Caki2 (cell line): ENCODE measurements at regions not wholly inside any gene's neighbourhood (a gene's known extent, or its start where the extent isn't known, plus 50 kb on each side); places are given as distances from the start of the nearest gene placed in this dataset.
A peak's percentile ranks its signal among the peaks of the same experiment; 100 is the strongest.

ENCODE experiments used
- DNase-seq: peaks from one replicate; pipeline ENCODE4 v3.0.0-alpha.2; 2015; ENCODE audit warnings: low read depth
- in situ Hi-C: cut with HindIII; loops from 2 replicates; pipeline ENCODE4 v1.10.0; 2016; ENCODE audit warnings: low sequenced_read_pairs, low pct_unique_long_range_greater_than_20kb, mixed read lengths

- no peak for DNase-seq
- in situ Hi-C loops = no loop called here
Measured at GRCh38 chr5:121688126-121688525, 163.6 kb upstream of the FTMT start.

- in situ Hi-C loops = no loop called here
- no peak for DNase-seq
Measured at GRCh38 chr5:121688781-121689180, 162.9 kb upstream of the FTMT start.

GRCh38 chr5:121691478-121691877, 160.2 kb upstream of the FTMT start:
- DNase-seq = no peak
- in situ Hi-C loops = no loop called here

GRCh38 chr5:121692158-121692557, 159.5 kb upstream of the FTMT start:
- in situ Hi-C loops = no loop called here

GRCh38 chr5:121693864-121694263, 157.8 kb upstream of the FTMT start:
- DNase-seq = peak; percentile 4
- in situ Hi-C loops = no loop called here

More at GRCh38 chr5:121692158-121692557, 159.5 kb upstream of the FTMT start:
- no peak for DNase-seq

GRCh38 chr5:121695307-121695706, 156.4 kb upstream of the FTMT start:
- no peak for DNase-seq
- in situ Hi-C loops = no loop called here

GRCh38 chr5:121698690-121699089, 153.0 kb upstream of the FTMT start:
- in situ Hi-C loops = no loop called here
- DNase-seq = no peak

- no peak for DNase-seq
- in situ Hi-C loops = no loop called here
Measured at GRCh38 chr5:121701731-121702130, 150.0 kb upstream of the FTMT start.

- in situ Hi-C loops = no loop called here
- DNase-seq = no peak
Measured at GRCh38 chr5:121702682-121703081, 149.0 kb upstream of the FTMT start.

GRCh38 chr5:121704291-121704690, 147.4 kb upstream of the FTMT start:
- in situ Hi-C loops = no loop called here
- no peak for DNase-seq

- DNase-seq = no peak
- in situ Hi-C loops = no loop called here
Measured at GRCh38 chr5:121706686-121707085, 145.0 kb upstream of the FTMT start.

GRCh38 chr5:121707178-121707577, 144.5 kb upstream of the FTMT start:
- no peak for DNase-seq
- in situ Hi-C loops = no loop called here

GRCh38 chr5:121711416-121711815, 140.3 kb upstream of the FTMT start:
- in situ Hi-C loops = no loop called here
- no peak for DNase-seq

- DNase-seq = no peak
- in situ Hi-C loops = no loop called here
Measured at GRCh38 chr5:121719255-121719654, 132.4 kb upstream of the FTMT start.

- in situ Hi-C loops = no loop called here
- DNase-seq = no peak
Measured at GRCh38 chr5:121725450-121725849, 126.2 kb upstream of the FTMT start.

- no peak for DNase-seq
- in situ Hi-C loops = no loop called here
Measured at GRCh38 chr5:121726991-121727390, 124.7 kb upstream of the FTMT start.

GRCh38 chr5:121731377-121731776, 120.3 kb upstream of the FTMT start:
- DNase-seq = no peak
- in situ Hi-C loops = no loop called here

- in situ Hi-C loops = no loop called here
- no peak for DNase-seq
Measured at GRCh38 chr5:121735618-121736017, 116.1 kb upstream of the FTMT start.

- in situ Hi-C loops = no loop called here
- DNase-seq = peak; percentile 25
Measured at GRCh38 chr5:121737120-121737519, 114.6 kb upstream of the FTMT start.

- in situ Hi-C loops = no loop called here
- no peak for DNase-seq
Measured at GRCh38 chr5:121741156-121741555, 110.5 kb upstream of the FTMT start.

GRCh38 chr5:121744577-121744976, 107.1 kb upstream of the FTMT start:
- in situ Hi-C loops = no loop called here
- no peak for DNase-seq
